NOMO-1 treated with dmso at 0.1 percent for 144 hours (cell line): ENCODE measurements at regions not wholly inside any gene's neighbourhood (a gene's known extent, or its start where the extent isn't known, plus 50 kb on each side); places are given as distances from the start of the nearest gene placed in this dataset.
"Not testable (repeated sequence)": the region's sequence is repeated elsewhere in the genome, so short reads cannot be mapped to it uniquely, and the experiment has no call there.

Source experiments
- DNase-seq: peaks from one replicate; lab custom pipeline; 2025; ENCODE audit not compliant: unreplicated experiment; lab: John Stamatoyannopoulos, UW

DNA sequence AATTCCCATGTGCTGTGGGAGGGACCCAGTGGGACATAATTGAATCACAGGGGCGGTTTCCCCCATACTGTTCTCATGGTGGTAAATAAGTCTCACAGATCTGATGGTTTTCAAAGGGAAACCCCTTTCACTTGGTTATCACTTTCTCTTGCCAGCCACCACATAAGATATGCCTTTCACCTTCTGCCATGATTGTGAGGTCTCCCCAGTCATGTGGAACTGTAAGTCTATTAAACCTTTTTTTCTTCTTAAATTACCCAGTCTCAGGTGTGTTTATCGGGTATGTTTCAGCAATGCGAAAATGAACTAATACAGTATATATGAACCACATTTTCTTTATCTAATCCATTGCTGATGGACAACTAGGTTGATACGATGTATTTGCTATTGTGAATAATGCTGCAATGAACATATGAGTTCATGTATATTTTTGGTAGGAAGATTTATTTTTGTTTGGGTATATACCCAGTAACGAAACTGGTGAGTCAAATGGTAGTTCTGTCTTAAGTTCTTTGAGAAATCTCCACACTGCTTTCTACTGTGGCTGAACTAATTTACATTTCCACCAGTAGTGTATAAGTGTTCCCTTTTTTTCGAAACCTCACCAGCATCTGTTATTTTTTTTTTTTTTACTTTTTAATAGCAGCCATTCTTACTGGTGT is 70.0 kb upstream of the HGF start:
- DNase-seq: no peak

- no peak for DNase-seq
These were observed 63.6 kb upstream of the HGF start for GRCh38 chr7:81833401-81833800.

- no peak for DNase-seq
These were observed 62.0 kb upstream of the HGF start for GRCh38 chr7:81831883-81832282.

DNA sequence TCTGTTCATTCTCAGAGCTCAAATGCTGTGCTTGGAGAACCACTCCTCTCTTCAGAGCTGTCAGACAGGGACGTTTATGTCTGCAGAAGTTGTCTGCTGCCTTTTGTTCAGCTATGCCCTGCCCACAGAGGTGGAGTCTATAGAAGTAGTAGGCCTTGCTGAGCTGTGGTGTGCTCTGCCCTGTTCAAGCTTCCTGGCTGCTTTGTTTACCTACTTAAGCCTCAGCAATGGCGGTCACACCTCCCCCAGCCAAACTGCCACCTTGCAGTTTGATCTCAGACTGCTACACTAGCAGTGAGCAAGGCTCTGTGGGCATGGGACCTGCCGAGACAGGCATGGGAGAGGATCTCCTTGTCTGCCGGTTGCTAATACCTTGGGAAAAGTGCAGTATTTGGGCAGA is 59.7 kb upstream of the HGF start:
- DNase-seq: not testable (repeated sequence)

GRCh38 chr7:81822811-81823210 is 53.0 kb upstream of the HGF start:
- DNase-seq: no peak

- DNase-seq: no peak
These were observed 50.0 kb upstream of the HGF start for GRCh38 chr7:81819861-81820260.
